SK-N-SH (cell line): ENCODE measurements at regions not wholly inside any gene's neighbourhood (a gene's known extent, or its start where the extent isn't known, plus 50 kb on each side); places are given as distances from the start of the nearest gene placed in this dataset.
A peak's percentile ranks its signal among the peaks of the same experiment; 100 is the strongest.
"Not testable (repeated sequence)": the region's sequence is repeated elsewhere in the genome, so short reads cannot be mapped to it uniquely, and the experiment has no call there.

ENCODE experiments used
- CTCF ChIA-PET: fragments of 300-600, 350-600 bp; formaldehyde crosslinking; extraction: SDS; loops from one replicate; lab custom pipeline; 2021; lab: Yijun Ruan, JAX
- POLR2A ChIA-PET: fragments of 350-600 bp; sonication (Branson Sonifier 250); formaldehyde crosslinking; extraction: SDS; loops from one replicate; lab custom pipeline; 2020; ENCODE audit warnings: antibody characterized with exemption, inconsistent platforms; lab: Yijun Ruan, JAX
- DNase-seq: peaks from one replicate; pipeline ENCODE4 v3.0.0; 2012
- H2AFZ ChIP-seq: fragments of 200-600 bp; sonication (generic); 2 replicates; pipeline ENCODE4 v1.8.1; 2016; ENCODE audit warnings: antibody characterized with exemption, mild to moderate bottlenecking, low read depth
- H3F3A ChIP-seq: fragments of 200-600 bp; sonication (generic); replicated peaks from 2 replicates; pipeline ENCODE3; 2016; ENCODE audit warnings: antibody characterized with exemption, mild to moderate bottlenecking; ENCODE audit not compliant: insufficient read depth
- H3K27ac ChIP-seq, 2 experiments: fragments of 200-500 bp in 1 of 2; fragments of 200-600 bp in 1 of 2; sonication (Bioruptor generic) in 1 of 2; sonication (generic), shearing (Covaris generic) in 1 of 2; 2 replicates each; pipeline versions ENCODE4 v1.5.1 to v1.6.1; 2014 to 2016; ENCODE audit warnings: low read depth in 2 of 2, inconsistent platforms in 1 of 2, low read length in 1 of 2, mild to moderate bottlenecking in 1 of 2, mixed read lengths in 1 of 2
- H3K27me3 ChIP-seq: fragments of 200-600 bp; sonication (generic), shearing (Covaris generic); 2 replicates; pipeline ENCODE4 v1.6.1; 2016; ENCODE audit warnings: mixed run types; ENCODE audit not compliant: insufficient read depth
- H3K36me3 ChIP-seq, 2 experiments: fragments of 200-500 bp in 1 of 2; fragments of 200-600 bp in 1 of 2; sonication (Bioruptor generic) in 1 of 2; sonication (generic) in 1 of 2; replicated peaks in 1 of 2; 2 replicates each; pipeline versions ENCODE3 to v1.5.1; 2014 to 2016; ENCODE audit warnings: low read length in 1 of 2, mild to moderate bottlenecking in 1 of 2; ENCODE audit not compliant: insufficient read depth in 2 of 2, control insufficient read depth in 1 of 2
- H3K4me1 ChIP-seq, 2 experiments: fragments of 200-500 bp in 1 of 2; fragments of 200-600 bp in 1 of 2; sonication (Bioruptor generic) in 1 of 2; sonication (generic), shearing (Covaris generic) in 1 of 2; 2 replicates each; pipeline versions ENCODE4 v1.5.1 to v1.6.1; 2014 to 2016; ENCODE audit warnings: low read depth in 1 of 2, low read length in 1 of 2, mixed run types in 1 of 2; ENCODE audit not compliant: insufficient read depth in 2 of 2, control insufficient read depth in 1 of 2
- H3K4me2 ChIP-seq: fragments of 200-600 bp; sonication (generic), shearing (Covaris generic); 2 replicates; pipeline ENCODE4 v1.6.1; 2017; ENCODE audit warnings: mixed run types
- H3K4me3 ChIP-seq, 2 experiments: fragments of 200-500 bp in 1 of 2; fragments of 200-600 bp in 1 of 2; sonication (Bioruptor generic) in 1 of 2; sonication (generic), shearing (Covaris generic) in 1 of 2; 2 replicates each; pipeline versions ENCODE4 v1.5.1 to v1.8.1; 2014 to 2016; ENCODE audit warnings: low read depth in 2 of 2, inconsistent platforms in 1 of 2, low read length in 1 of 2, mild to moderate bottlenecking in 1 of 2, mixed read lengths in 1 of 2, moderate library complexity in 1 of 2
- H3K79me2 ChIP-seq: fragments of 200-600 bp; sonication (generic); 2 replicates; pipeline ENCODE4 v1.8.1; 2017; ENCODE audit warnings: mild to moderate bottlenecking; ENCODE audit not compliant: insufficient read depth
- H3K9ac ChIP-seq: fragments of 200-600 bp; sonication (generic); 2 replicates; pipeline ENCODE4 v1.6.1; 2017; ENCODE audit warnings: mixed run types
- H3K9me2 ChIP-seq: fragments of 200-600 bp; sonication (generic); 2 replicates; pipeline ENCODE4 v1.6.1; 2017; ENCODE audit warnings: mixed run types
- H3K9me3 ChIP-seq: fragments of 200-600 bp; sonication (generic); 2 replicates; pipeline ENCODE4 v1.6.1; 2017; ENCODE audit warnings: mixed run types, mild to moderate bottlenecking, moderate library complexity
- H4K20me1 ChIP-seq: fragments of 200-600 bp; sonication (generic); 2 replicates; pipeline ENCODE4 v1.6.1; 2017; ENCODE audit warnings: mild to moderate bottlenecking, mixed run types; ENCODE audit not compliant: insufficient read depth
- CTCF ChIP-seq: fragments of 200-600 bp; sonication (generic); IDR thresholded peaks from 2 replicates; pipeline ENCODE4 v1.6.1; 2017; ENCODE audit warnings: antibody characterized with exemption, mild to moderate bottlenecking, moderate library complexity
- EZH2phosphoT487 ChIP-seq: fragments of 200-600 bp; sonication (generic); IDR thresholded peaks from 2 replicates; pipeline ENCODE4 v1.6.1; 2017; ENCODE audit warnings: low read depth, mixed run types, mild to moderate bottlenecking, antibody characterized with exemption, moderate library complexity, borderline replicate concordance
- FOXJ3 ChIP-seq: sonication (generic); formaldehyde crosslinking; IDR thresholded peaks from 2 replicates; pipeline ENCODE4 v1.5.1; 2020; ENCODE audit warnings: mild to moderate bottlenecking, missing genetic modification reagents
- GABPA ChIP-seq: IDR thresholded peaks from 2 replicates; pipeline ENCODE4 v1.4.0; 2012; ENCODE audit warnings: low read depth, mild to moderate bottlenecking
- GATA2 ChIP-seq: sonication (generic); formaldehyde crosslinking; IDR thresholded peaks from 2 replicates; pipeline ENCODE4 v1.5.0; 2020; ENCODE audit warnings: mild to moderate bottlenecking, missing genetic modification reagents
- MAX ChIP-seq: IDR thresholded peaks from 2 replicates; pipeline ENCODE4 v1.4.0; 2012; ENCODE audit warnings: low read depth
- MXI1 ChIP-seq: IDR thresholded peaks from 2 replicates; pipeline ENCODE4 v1.6.1; 2012; ENCODE audit warnings: mild to moderate bottlenecking, low read depth, low read length, improper control_type of control experiment
- PBX3 ChIP-seq: IDR thresholded peaks from 2 replicates; pipeline ENCODE4; 2012
- RAD21 ChIP-seq: IDR thresholded peaks from 2 replicates; pipeline ENCODE4 v1.6.1; 2012; ENCODE audit warnings: mild to moderate bottlenecking, low read length
- USF2 ChIP-seq: fragments of 150-350 bp; IDR thresholded peaks from 2 replicates; pipeline ENCODE4 v1.6.1; 2017; ENCODE audit warnings: antibody characterized with exemption, low read length, low read depth, borderline replicate concordance
- YY1 ChIP-seq: IDR thresholded peaks from 2 replicates; pipeline ENCODE4 v1.4.0; 2012; ENCODE audit warnings: low read depth, mild to moderate bottlenecking
- WGBS: methylation state at CpG from one replicate; pipeline ENCODE4 v1.1.6; 2017; ENCODE audit warnings: low lambda C conversion rate; 5-methylcytosine and 5-hydroxymethylcytosine counted together

- H3K9ac ChIP-seq, H3K9me3 ChIP-seq, CTCF ChIA-PET, H3K36me3 ChIP-seq, DNase-seq, H3K4me3 ChIP-seq, H3K9me2 ChIP-seq, H3K27me3 ChIP-seq, H3F3A ChIP-seq, H3K4me1 ChIP-seq: not testable (repeated sequence)
- 81% methylated on average over 5 of the region's 5 CpGs for WGBS
- TF ChIP-seq RAD21: 0 out of 2 replicates have a peak, but pooled peaks have one; percentile 9
- 0 out of 2 replicates have a peak, but pooled peaks have one; percentile 24 for TF ChIP-seq CTCF
- TF ChIP-seq, all 33 proteins: peak for 2; not testable (repeated sequence) for 31
- POLR2A ChIA-PET, H3K4me2 ChIP-seq, H2AFZ ChIP-seq, H4K20me1 ChIP-seq, H3K27ac ChIP-seq, H3K79me2 ChIP-seq: not testable (repeated sequence)
Measured at GRCh38 chr11:23834306-23834705, 662.5 kb upstream of the LUZP2 start.

- POLR2A ChIA-PET: no interaction called here
- H3K36me3 ChIP-seq: no peaks in the 10 kb centered on the region
- WGBS: 83% methylated on average over 1 of the region's 1 CpG
- DNase-seq: no peak
- no peaks in the 10 kb centered on the region for H3K27me3 ChIP-seq
- no peaks in the 10 kb centered on the region for H3K9me3 ChIP-seq
- no peak overlapping the region for H3K4me2 ChIP-seq
- H4K20me1 ChIP-seq: no peaks in the 10 kb centered on the region
- H3K79me2 ChIP-seq: no peaks in the 10 kb centered on the region
- H3K27ac ChIP-seq: no peak overlapping the region
- H3K4me3 ChIP-seq: no peak overlapping the region
- CTCF ChIA-PET: no interaction called here
- H3K9ac ChIP-seq: no peak overlapping the region
- H2AFZ ChIP-seq: peak overlapping the region; percentile 71; the same call in 1 of the 2 replicates
- H3F3A ChIP-seq: no peaks in the 10 kb centered on the region
- H3K4me1 ChIP-seq: no peaks in the 10 kb centered on the region
- TF ChIP-seq MAX: no peak
- no peak for TF ChIP-seq GATA2 (CRISPR knock-in tag)
- TF ChIP-seq EZH2phosphoT487: no peak
- no peak for TF ChIP-seq MXI1
- no peak for TF ChIP-seq PBX3
- no peak for TF ChIP-seq USF2
- no peak for TF ChIP-seq GABPA
- no peak for TF ChIP-seq FOXJ3 (CRISPR knock-in tag)
- no peak for TF ChIP-seq YY1
- TF ChIP-seq RAD21: no peak
- no peaks in the 10 kb centered on the region for H3K9me2 ChIP-seq
Measured at GRCh38 chr11:23836981-23837380, 659.9 kb upstream of the LUZP2 start.
